HCT116 (cell line): ENCODE measurements at regions not wholly inside any gene's neighbourhood (a gene's known extent, or its start where the extent isn't known, plus 50 kb on each side); places are given as distances from the start of the nearest gene placed in this dataset.

Experiments used
- ATAC-seq: fragments of 200-7000 bp; cut with Tn5 transposase; 2 replicates; pipeline ENCODE4 v1.9.1; 2020; ENCODE audit warnings: mild to moderate bottlenecking, moderate library complexity
- BruUV-seq: library from RNA; stranded (reverse); fragments of 400-500 nt; replicated peaks from 2 replicates; lab custom pipeline; 2021; lab: Mats Ljungman, UMichigan
- CTCF ChIA-PET: fragments of 300-600 bp; sonication (Branson Sonifier 250); formaldehyde crosslinking; loops from one replicate; lab custom pipeline; 2021; ENCODE audit warnings: antibody characterized with exemption; lab: Charles Lee
- POLR2A ChIA-PET: fragments of 300-600, 350-600 bp; sonication (Branson Sonifier 250); formaldehyde crosslinking; loops from one replicate; lab custom pipeline; 2021; ENCODE audit warnings: antibody characterized with exemption; lab: Charles Lee
- RAD21 ChIA-PET, 2 experiments: fragments of 300-600 bp; sonication (Branson Sonifier 250); formaldehyde crosslinking; loops; one replicate each; lab custom pipeline; 2023; ENCODE audit warnings: low total read pairs in 2 of 2; ENCODE audit not compliant: uncharacterized antibody in 2 of 2, unreplicated experiment in 2 of 2, low non-redundant PET in 1 of 2; lab: Charles Lee
- DNase-seq: peaks from one replicate; pipeline ENCODE4 v3.0.0-alpha.2; 2010; ENCODE audit warnings: low read depth, low spot score
- H2AFZ ChIP-seq: fragments of 200-600 bp; shearing (Covaris generic), sonication (generic); 2 replicates; pipeline ENCODE4 v1.6.1; 2017; ENCODE audit warnings: low read depth, mixed run types, mixed read lengths, antibody characterized with exemption, low read length; ENCODE audit not compliant: poor library complexity, severe bottlenecking
- H3K27ac ChIP-seq: 2 replicates; pipeline ENCODE4 v1.5.1; 2012; ENCODE audit warnings: low read depth, low read length
- H3K27me3 ChIP-seq: fragments of 200-600 bp; sonication (generic); 2 replicates; pipeline ENCODE4 v1.6.1; 2016; ENCODE audit warnings: mixed run types, low read length, mixed read lengths; ENCODE audit not compliant: insufficient read depth
- H3K36me3 ChIP-seq, 2 experiments: fragments of 200-500 bp in 1 of 2; fragments of 200-600 bp in 1 of 2; sonication (Bioruptor generic) in 1 of 2; sonication (generic) in 1 of 2; 2 replicates each; pipeline versions ENCODE4 v1.5.1 to v1.6.1; 2014 to 2016; ENCODE audit warnings: low read length in 2 of 2, inconsistent platforms in 1 of 2, mixed read lengths in 1 of 2, mixed run types in 1 of 2; ENCODE audit not compliant: insufficient read depth in 2 of 2, control insufficient read depth in 1 of 2
- H3K4me1 ChIP-seq, 2 experiments: fragments of 200-600 bp in 1 of 2; sonication (generic) in 1 of 2; 2 replicates each; pipeline versions ENCODE4 v1.5.1 to v1.6.1; 2012 to 2017; ENCODE audit warnings: low read length in 2 of 2, inconsistent platforms in 1 of 2, mild to moderate bottlenecking in 1 of 2, mixed read lengths in 1 of 2, mixed run types in 1 of 2, moderate library complexity in 1 of 2; ENCODE audit not compliant: insufficient read depth in 2 of 2, control insufficient read depth in 1 of 2
- H3K4me2 ChIP-seq: fragments of 200-600 bp; sonication (generic); 2 replicates; pipeline ENCODE4 v1.6.1; 2017; ENCODE audit warnings: mixed run types, low read length, mixed read lengths
- H3K4me3 ChIP-seq, 2 experiments: fragments of 200-600 bp in 1 of 2; sonication (generic) in 1 of 2; replicated peaks in 1 of 2; 2 replicates each; pipeline ENCODE4 v1.5.1; 2011 to 2016; ENCODE audit warnings: low read length in 2 of 2, control low read depth in 1 of 2, low read depth in 1 of 2, mild to moderate bottlenecking in 1 of 2, mixed read lengths in 1 of 2, mixed run types in 1 of 2
- H3K79me2 ChIP-seq: fragments of 200-600 bp; sonication (generic); 2 replicates; pipeline ENCODE4 v1.6.1; 2017; ENCODE audit warnings: mild to moderate bottlenecking, mixed run types, low read length, moderate library complexity, mixed read lengths; ENCODE audit not compliant: insufficient read depth
- H3K9ac ChIP-seq: fragments of 200-600 bp; sonication (generic); 2 replicates; pipeline ENCODE4 v1.6.1; 2016; ENCODE audit warnings: low read length, mixed read lengths
- H3K9me2 ChIP-seq: fragments of 200-600 bp; sonication (generic), shearing (Covaris generic); 2 replicates; pipeline ENCODE4 v1.6.1; 2017; ENCODE audit warnings: mixed run types, mild to moderate bottlenecking, moderate library complexity; ENCODE audit not compliant: insufficient read depth
- H3K9me3 ChIP-seq, 2 experiments: fragments of 200-500 bp in 1 of 2; fragments of 200-600 bp in 1 of 2; sonication (Bioruptor generic) in 1 of 2; sonication (generic) in 1 of 2; 2 replicates each; pipeline ENCODE4 v1.6.1; 2014 to 2017; ENCODE audit warnings: low read length in 2 of 2, mixed read lengths in 2 of 2, inconsistent platforms in 1 of 2, low read depth in 1 of 2, mild to moderate bottlenecking in 1 of 2, mixed run types in 1 of 2, moderate library complexity in 1 of 2; ENCODE audit not compliant: control insufficient read depth in 1 of 2, insufficient read depth in 1 of 2
- H4K20me1 ChIP-seq: fragments of 200-600 bp; sonication (generic), shearing (Covaris generic); 2 replicates; pipeline ENCODE4 v1.6.1; 2017; ENCODE audit warnings: mixed run types, mild to moderate bottlenecking, moderate library complexity; ENCODE audit not compliant: insufficient read depth
- CBX3 ChIP-seq: IDR thresholded peaks from 2 replicates; pipeline ENCODE4 v1.6.1; 2012; ENCODE audit warnings: low read depth
- CEBPB ChIP-seq: IDR thresholded peaks from 2 replicates; pipeline ENCODE4 v1.6.1; 2012; ENCODE audit warnings: low read depth
- EGR1 ChIP-seq: IDR thresholded peaks from 2 replicates; pipeline ENCODE4 v1.6.1; 2012; ENCODE audit warnings: low read depth
- ELF1 ChIP-seq: IDR thresholded peaks from 2 replicates; pipeline ENCODE4 v1.6.1; 2012; ENCODE audit warnings: low read depth, borderline replicate concordance
- EZH2 ChIP-seq: fragments of 200-600 bp; sonication (generic); IDR thresholded peaks from 2 replicates; pipeline ENCODE4 v1.6.1; 2017; ENCODE audit warnings: antibody characterized with exemption, mixed run types
- EZH2phosphoT487 ChIP-seq: fragments of 200-600 bp; IDR thresholded peaks from 2 replicates; pipeline ENCODE4 v1.6.1; 2018; ENCODE audit warnings: antibody characterized with exemption, borderline replicate concordance
- FOSL1 ChIP-seq: IDR thresholded peaks from 2 replicates; pipeline ENCODE4 v1.6.1; 2012; ENCODE audit warnings: low read depth
- JUND ChIP-seq: IDR thresholded peaks from 2 replicates; pipeline ENCODE4 v1.6.1; 2012
- POLR2AphosphoS5 ChIP-seq: IDR thresholded peaks from 2 replicates; pipeline ENCODE4 v1.6.1; 2011; ENCODE audit warnings: mild to moderate bottlenecking, low read depth, low read length, moderate library complexity
- RAD21 ChIP-seq: IDR thresholded peaks from 2 replicates; pipeline ENCODE4 v1.6.1; 2012; ENCODE audit warnings: low read depth, mild to moderate bottlenecking
- SIN3A ChIP-seq: IDR thresholded peaks from 2 replicates; pipeline ENCODE4 v1.6.1; 2012; ENCODE audit warnings: low read depth
- SP1 ChIP-seq: IDR thresholded peaks from 2 replicates; pipeline ENCODE4 v1.6.1; 2012; ENCODE audit warnings: low read depth
- SRF ChIP-seq: IDR thresholded peaks from 2 replicates; pipeline ENCODE4 v1.6.1; 2012; ENCODE audit warnings: low read depth
- TCF7L2 ChIP-seq: IDR thresholded peaks from 2 replicates; pipeline ENCODE4 v1.7.0; 2011; ENCODE audit warnings: borderline replicate concordance, inconsistent platforms; ENCODE audit not compliant: insufficient read depth, insufficient read length; ENCODE audit errors: extremely low read depth
- YY1 ChIP-seq: IDR thresholded peaks from 2 replicates; pipeline ENCODE4 v1.6.1; 2011; ENCODE audit warnings: low read length, low read depth, moderate library complexity, mild to moderate bottlenecking; ENCODE audit not compliant: insufficient replicate concordance; ENCODE audit errors: extremely low read depth
- ZFX ChIP-seq: fragments of 450-650 bp; IDR thresholded peaks from 2 replicates; pipeline ENCODE4 v1.6.1; 2017
- ZNF274 ChIP-seq: fragments of 200-500 bp; sonication (Bioruptor generic); IDR thresholded peaks from 2 replicates; pipeline ENCODE4 v1.6.1; 2014; ENCODE audit warnings: mild to moderate bottlenecking, low read depth, low read length, inconsistent platforms
- intact Hi-C: fragments of 100-400 bp; cut with micrococcal nuclease; formaldehyde crosslinking; loops from 2 replicates; pipeline ENCODE4 v1.10.0; 2022
- TF ChIP-seq, protein P1 (sequence below): IDR thresholded peaks from 2 replicates; pipeline ENCODE4 v1.6.1; 2012
- TF ChIP-seq, protein P2 (sequence below): IDR thresholded peaks from 2 replicates; pipeline ENCODE4 v1.6.1; 2012
- TF ChIP-seq, protein P3 (sequence below): IDR thresholded peaks from 2 replicates; pipeline ENCODE4 v1.6.1; 2011; ENCODE audit warnings: mild to moderate bottlenecking, low read length, moderate library complexity; ENCODE audit not compliant: insufficient replicate concordance; ENCODE audit errors: extremely low read depth

DNA sequence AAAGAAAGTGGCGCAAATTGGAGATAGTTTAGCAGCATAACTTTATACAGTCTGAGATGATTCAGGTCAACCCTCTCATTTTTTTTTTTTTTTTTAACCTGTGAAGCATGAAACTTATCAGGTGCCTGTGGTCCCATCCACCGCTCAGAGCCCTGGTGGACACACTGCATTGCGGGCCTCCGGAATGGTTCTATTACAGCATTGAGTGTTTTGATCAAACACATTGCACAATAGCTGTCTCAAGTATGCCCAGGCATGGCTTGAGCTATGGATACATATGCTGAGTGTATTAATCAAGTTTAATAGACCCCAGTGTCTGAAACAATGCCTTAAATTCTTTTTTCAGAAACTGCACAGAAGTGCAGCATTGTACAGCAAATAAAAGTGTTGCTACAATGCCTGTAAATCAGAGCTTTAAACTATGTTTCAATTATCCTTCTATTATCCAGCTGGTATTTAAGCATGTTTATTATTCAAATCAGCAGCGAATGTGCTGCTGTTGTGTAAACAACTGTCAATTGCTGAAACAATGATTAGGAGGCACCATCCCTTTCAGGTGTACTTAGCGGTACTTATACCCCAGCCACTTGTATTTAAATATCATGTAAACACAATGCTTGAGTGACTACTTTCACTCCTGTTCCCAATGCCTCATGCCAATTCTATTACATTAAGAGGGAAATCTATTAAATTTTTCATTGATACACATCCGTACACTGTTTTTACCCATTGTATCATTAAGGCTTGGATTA lies 456.6 kb downstream of the RPS6KC1 start:
- H3K9me3 ChIP-seq = no peaks in the 10 kb centered on the region
- H3K9me2 ChIP-seq = no peaks in the 10 kb centered on the region
- no peak for ATAC-seq
- TF ChIP-seq JUND = no peak
- no peak for TF ChIP-seq EZH2
- TF ChIP-seq ZNF274 = no peak
- TF ChIP-seq EGR1 = no peak
- TF ChIP-seq YY1 = no peak
- no peak for TF ChIP-seq CEBPB
- peaks cover 15% of the 10 kb centered on the region for H3K27me3 ChIP-seq
- intact Hi-C loops = no loop called here
- H3K79me2 ChIP-seq = no peaks in the 10 kb centered on the region
- H3K4me2 ChIP-seq = no peak overlapping the region
- H4K20me1 ChIP-seq = no peaks in the 10 kb centered on the region
- ChIA-PET RAD21 (no interaction called here), POLR2A (no interaction called here), CTCF (no interaction called here)
- no peak overlapping the region for H2AFZ ChIP-seq
- H3K4me1 ChIP-seq = no peaks in the 10 kb centered on the region
- DNase-seq = no peak
- H3K36me3 ChIP-seq = no peaks in the 10 kb centered on the region
- H3K4me3 ChIP-seq = no peak overlapping the region
- no peak overlapping the region for H3K27ac ChIP-seq
- no TSS peak for BruUV-seq
- no peak overlapping the region for H3K9ac ChIP-seq

DNA sequence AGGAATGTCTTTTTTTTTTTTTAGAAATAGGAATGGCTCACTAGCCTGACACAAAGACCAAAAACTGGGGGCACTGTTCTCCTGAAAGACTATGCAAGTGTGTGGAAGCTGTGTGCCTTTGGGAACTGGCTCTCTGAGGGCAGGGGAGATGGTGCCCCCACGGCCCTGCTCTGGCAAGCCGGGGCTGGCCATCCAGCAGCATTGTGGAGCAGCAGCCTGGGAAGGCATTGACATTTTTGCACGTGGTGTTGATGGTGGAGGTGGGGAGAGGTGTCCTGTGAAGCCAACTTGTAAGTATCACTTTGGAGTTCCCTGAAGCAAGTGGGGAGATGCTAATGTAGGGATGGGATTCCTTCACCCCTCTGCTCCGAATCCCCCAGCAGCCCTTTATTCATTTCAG lies 460.1 kb downstream of the RPS6KC1 start:
- ChIA-PET CTCF (no interaction called here), RAD21 (no interaction called here)

More for the DNA sequence above, 460.1 kb downstream of the RPS6KC1 start:
- H3K4me3 ChIP-seq = no peak overlapping the region
- TF ChIP-seq RAD21 (no peak), CEBPB (no peak), EGR1 (no peak), ZFX (no peak), SIN3A (no peak), ELF1 (no peak), POLR2AphosphoS5 (no peak), EZH2 (no peak), CBX3 (no peak), SP1 (no peak), TCF7L2 (no peak), SRF (no peak), EZH2phosphoT487 (no peak), JUND (no peak), ZNF274 (no peak), FOSL1 (no peak)
- TF ChIP-seq, protein P1, sequence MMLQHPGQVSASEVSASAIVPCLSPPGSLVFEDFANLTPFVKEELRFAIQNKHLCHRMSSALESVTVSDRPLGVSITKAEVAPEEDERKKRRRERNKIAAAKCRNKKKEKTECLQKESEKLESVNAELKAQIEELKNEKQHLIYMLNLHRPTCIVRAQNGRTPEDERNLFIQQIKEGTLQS = no peak
- TF ChIP-seq, protein P2, sequence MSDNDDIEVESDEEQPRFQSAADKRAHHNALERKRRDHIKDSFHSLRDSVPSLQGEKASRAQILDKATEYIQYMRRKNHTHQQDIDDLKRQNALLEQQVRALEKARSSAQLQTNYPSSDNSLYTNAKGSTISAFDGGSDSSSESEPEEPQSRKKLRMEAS = no peak
- TF ChIP-seq, protein P3, sequence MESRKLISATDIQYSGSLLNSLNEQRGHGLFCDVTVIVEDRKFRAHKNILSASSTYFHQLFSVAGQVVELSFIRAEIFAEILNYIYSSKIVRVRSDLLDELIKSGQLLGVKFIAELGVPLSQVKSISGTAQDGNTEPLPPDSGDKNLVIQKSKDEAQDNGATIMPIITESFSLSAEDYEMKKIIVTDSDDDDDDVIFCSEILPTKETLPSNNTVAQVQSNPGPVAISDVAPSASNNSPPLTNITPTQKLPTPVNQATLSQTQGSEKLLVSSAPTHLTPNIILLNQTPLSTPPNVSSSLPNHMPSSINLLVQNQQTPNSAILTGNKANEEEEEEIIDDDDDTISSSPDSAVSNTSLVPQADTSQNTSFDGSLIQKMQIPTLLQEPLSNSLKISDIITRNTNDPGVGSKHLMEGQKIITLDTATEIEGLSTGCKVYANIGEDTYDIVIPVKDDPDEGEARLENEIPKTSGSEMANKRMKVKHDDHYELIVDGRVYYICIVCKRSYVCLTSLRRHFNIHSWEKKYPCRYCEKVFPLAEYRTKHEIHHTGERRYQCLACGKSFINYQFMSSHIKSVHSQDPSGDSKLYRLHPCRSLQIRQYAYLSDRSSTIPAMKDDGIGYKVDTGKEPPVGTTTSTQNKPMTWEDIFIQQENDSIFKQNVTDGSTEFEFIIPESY = no peak
- H3K9me3 ChIP-seq = no peaks in the 10 kb centered on the region
- no peak overlapping the region for H3K27ac ChIP-seq
- H3K9me2 ChIP-seq = no peaks in the 10 kb centered on the region
- ATAC-seq = no peak
- BruUV-seq = no TSS peak
- POLR2A ChIA-PET = no interaction called here
- intact Hi-C loops = no loop called here
- H3K9ac ChIP-seq = no peak overlapping the region
- H4K20me1 ChIP-seq = no peaks in the 10 kb centered on the region
- no peak for DNase-seq
- H3K79me2 ChIP-seq = no peaks in the 10 kb centered on the region
- H2AFZ ChIP-seq = no peak overlapping the region
- H3K4me1 ChIP-seq = no peaks in the 10 kb centered on the region
- no peaks in the 10 kb centered on the region for H3K36me3 ChIP-seq
- H3K27me3 ChIP-seq = peaks cover 21% of the 10 kb centered on the region
- H3K4me2 ChIP-seq = no peak overlapping the region
